WTC11 (cell line): ENCODE measurements at regions not wholly inside any gene's neighbourhood (a gene's known extent, or its start where the extent isn't known, plus 50 kb on each side); places are given as distances from the start of the nearest gene placed in this dataset.

Experiments used
- ATAC-seq: fragments of 200-7000 bp; cut with Tn5 transposase; 2 replicates; pipeline ENCODE4 v1.10.0; 2021; ENCODE audit warnings: mild to moderate bottlenecking, moderate library complexity
- CTCF ChIA-PET: fragments of 300-600 bp; sonication (Branson Sonifier 250); formaldehyde crosslinking; loops from one replicate; lab custom pipeline; 2021; ENCODE audit warnings: antibody characterized with exemption; lab: Charles Lee
- POLR2A ChIA-PET: fragments of 350-600 bp; sonication (Branson Sonifier 250); formaldehyde crosslinking; loops from one replicate; lab custom pipeline; 2021; ENCODE audit warnings: antibody characterized with exemption; lab: Charles Lee
- DNase-seq: peaks from one replicate; pipeline ENCODE4 v3.0.0; 2021; ENCODE audit warnings: low spot score
- H3K27ac Mint-ChIP-seq: 2 replicates; pipeline ENCODE4 v1.8.0; 2021; ENCODE audit warnings: mixed read lengths
- H3K27me3 Mint-ChIP-seq: 2 replicates; pipeline ENCODE4 v1.8.0; 2021; ENCODE audit warnings: low read depth, mild to moderate bottlenecking, moderate library complexity, mixed read lengths
- H3K36me3 Mint-ChIP-seq: 2 replicates; pipeline ENCODE4 v1.8.0; 2021; ENCODE audit warnings: mixed read lengths
- H3K4me1 Mint-ChIP-seq: 2 replicates; pipeline ENCODE4 v1.8.0; 2022; ENCODE audit warnings: mixed read lengths
- H3K4me3 Mint-ChIP-seq: 2 replicates; pipeline ENCODE4 v1.8.0; 2021; ENCODE audit warnings: mild to moderate bottlenecking, moderate library complexity, mixed read lengths
- H3K9me3 Mint-ChIP-seq: 2 replicates; pipeline ENCODE4 v1.8.0; 2021; ENCODE audit warnings: mixed read lengths
- CTCF ChIP-seq: fragments of 200-600 bp; IDR thresholded peaks from 2 replicates; pipeline ENCODE4 v1.8.0; 2022; ENCODE audit warnings: antibody characterized with exemption
- FOXP4 ChIP-seq: sonication (generic); formaldehyde crosslinking; IDR thresholded peaks from 2 replicates; pipeline ENCODE4 v1.8.0; 2022; ENCODE audit warnings: mild to moderate bottlenecking, missing genetic modification reagents
- GRHL2 ChIP-seq: fragments of 250-450 bp; sonication (Bioruptor Pico); IDR thresholded peaks from 2 replicates; pipeline ENCODE4 v1.8.0; 2022; ENCODE audit warnings: mild to moderate bottlenecking, moderate library complexity; ENCODE audit not compliant: insufficient replicate concordance, severe bottlenecking
- HMGA2 ChIP-seq: fragments of 250-450 bp; sonication (Bioruptor Pico); IDR thresholded peaks from 2 replicates; pipeline ENCODE4 v1.4.0; 2021; ENCODE audit warnings: mild to moderate bottlenecking, moderate library complexity
- KAT7 ChIP-seq: sonication (generic); formaldehyde crosslinking; IDR thresholded peaks from 2 replicates; pipeline ENCODE4 v1.8.1; 2023; ENCODE audit warnings: missing genetic modification reagents, mild to moderate bottlenecking, borderline replicate concordance
- MLX ChIP-seq: sonication (generic); formaldehyde crosslinking; IDR thresholded peaks from 2 replicates; pipeline ENCODE4 v1.8.1; 2023; ENCODE audit warnings: mild to moderate bottlenecking, missing genetic modification reagents, moderate library complexity
- MXD4 ChIP-seq: fragments of 250-450 bp; sonication (Bioruptor Pico); IDR thresholded peaks from 2 replicates; pipeline ENCODE4 v1.8.0; 2021; ENCODE audit warnings: mild to moderate bottlenecking, moderate library complexity, borderline replicate concordance
- NFATC4 ChIP-seq: fragments of 250-450 bp; sonication (Bioruptor Pico); IDR thresholded peaks from 2 replicates; pipeline ENCODE4 v1.9.0; 2021; ENCODE audit warnings: mild to moderate bottlenecking
- NFE2L1 ChIP-seq: sonication (generic); formaldehyde crosslinking; IDR thresholded peaks from 2 replicates; pipeline ENCODE4 v1.8.1; 2023; ENCODE audit warnings: missing genetic modification reagents
- PRRX2 ChIP-seq: fragments of 250-450 bp; sonication (Bioruptor Pico); IDR thresholded peaks from 2 replicates; pipeline ENCODE4 v1.8.0; 2021; ENCODE audit warnings: mild to moderate bottlenecking
- RORB ChIP-seq: fragments of 250-450 bp; sonication (Bioruptor Pico); IDR thresholded peaks from 2 replicates; pipeline ENCODE4 v1.9.0; 2021; ENCODE audit warnings: mild to moderate bottlenecking
- SMAD4 ChIP-seq: sonication (generic); formaldehyde crosslinking; IDR thresholded peaks from 2 replicates; pipeline ENCODE4 v1.8.0; 2022; ENCODE audit warnings: mild to moderate bottlenecking, missing genetic modification reagents
- USF2 ChIP-seq: sonication (generic); formaldehyde crosslinking; IDR thresholded peaks from 2 replicates; pipeline ENCODE4 v1.8.1; 2023; ENCODE audit warnings: mild to moderate bottlenecking, missing genetic modification reagents, moderate library complexity
- ZBTB21 ChIP-seq: sonication (generic); formaldehyde crosslinking; IDR thresholded peaks from 2 replicates; pipeline ENCODE4 v1.8.1; 2023; ENCODE audit warnings: mild to moderate bottlenecking, missing genetic modification reagents, borderline replicate concordance
- ZNF121 ChIP-seq: sonication (generic); formaldehyde crosslinking; IDR thresholded peaks from 2 replicates; pipeline ENCODE4 v1.8.0; 2023; ENCODE audit warnings: missing genetic modification reagents
- ZNF138 ChIP-seq: sonication (generic); formaldehyde crosslinking; conservative IDR thresholded peaks from 2 replicates; pipeline ENCODE4 v1.8.1; 2022; ENCODE audit warnings: mild to moderate bottlenecking, moderate library complexity, missing genetic modification reagents
- ZNF219 ChIP-seq: sonication (generic); formaldehyde crosslinking; IDR thresholded peaks from 2 replicates; pipeline ENCODE4 v1.8.0; 2023; ENCODE audit warnings: missing genetic modification reagents, mild to moderate bottlenecking, borderline replicate concordance
- ZNF396 ChIP-seq: fragments of 250-450 bp; sonication (Bioruptor Pico); IDR thresholded peaks from 2 replicates; pipeline ENCODE4 v1.8.0; 2021; ENCODE audit warnings: mild to moderate bottlenecking, moderate library complexity, borderline replicate concordance
- TF ChIP-seq, protein P1 (sequence below): sonication (generic); formaldehyde crosslinking; IDR thresholded peaks from 2 replicates; pipeline ENCODE4 v1.8.1; 2022; ENCODE audit warnings: low read depth, missing genetic modification reagents, borderline replicate concordance
- TF ChIP-seq, protein P2 (sequence below): sonication (generic); formaldehyde crosslinking; conservative IDR thresholded peaks from 2 replicates; pipeline ENCODE4 v1.8.1; 2022; ENCODE audit warnings: mild to moderate bottlenecking, missing genetic modification reagents
- TF ChIP-seq, protein P3 (sequence below): sonication (generic); formaldehyde crosslinking; IDR thresholded peaks from 2 replicates; pipeline ENCODE4 v1.8.1; 2023; ENCODE audit warnings: mild to moderate bottlenecking, missing genetic modification reagents, borderline replicate concordance

DNA sequence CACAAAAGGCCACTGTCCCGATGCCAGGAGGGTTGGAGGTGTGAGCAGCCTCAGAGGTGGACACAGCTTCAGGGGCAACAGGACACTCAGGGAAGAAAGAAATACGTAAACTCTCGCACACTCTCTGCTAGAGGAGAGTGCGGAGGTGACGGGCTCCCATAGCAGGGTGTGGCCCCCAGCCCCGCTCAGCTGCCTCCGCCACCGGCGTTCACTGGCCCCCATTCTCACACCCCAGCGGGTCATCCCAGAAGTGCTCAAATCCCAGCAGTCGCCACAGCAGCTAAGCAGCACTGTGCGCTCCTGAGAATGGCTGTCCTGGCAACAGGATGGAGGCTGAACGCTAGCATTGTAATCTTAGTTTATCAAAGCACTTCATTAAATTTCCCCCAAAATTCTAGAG, 315.6 kb upstream of the SALL3 start (continued):
- no peak for TF ChIP-seq ZNF396
- TF ChIP-seq, protein P1, sequence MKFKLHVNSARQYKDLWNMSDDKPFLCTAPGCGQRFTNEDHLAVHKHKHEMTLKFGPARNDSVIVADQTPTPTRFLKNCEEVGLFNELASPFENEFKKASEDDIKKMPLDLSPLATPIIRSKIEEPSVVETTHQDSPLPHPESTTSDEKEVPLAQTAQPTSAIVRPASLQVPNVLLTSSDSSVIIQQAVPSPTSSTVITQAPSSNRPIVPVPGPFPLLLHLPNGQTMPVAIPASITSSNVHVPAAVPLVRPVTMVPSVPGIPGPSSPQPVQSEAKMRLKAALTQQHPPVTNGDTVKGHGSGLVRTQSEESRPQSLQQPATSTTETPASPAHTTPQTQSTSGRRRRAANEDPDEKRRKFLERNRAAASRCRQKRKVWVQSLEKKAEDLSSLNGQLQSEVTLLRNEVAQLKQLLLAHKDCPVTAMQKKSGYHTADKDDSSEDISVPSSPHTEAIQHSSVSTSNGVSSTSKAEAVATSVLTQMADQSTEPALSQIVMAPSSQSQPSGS (CRISPR knock-in tag): no peak
- TF ChIP-seq, all 79 proteins: peak for 0

DNA sequence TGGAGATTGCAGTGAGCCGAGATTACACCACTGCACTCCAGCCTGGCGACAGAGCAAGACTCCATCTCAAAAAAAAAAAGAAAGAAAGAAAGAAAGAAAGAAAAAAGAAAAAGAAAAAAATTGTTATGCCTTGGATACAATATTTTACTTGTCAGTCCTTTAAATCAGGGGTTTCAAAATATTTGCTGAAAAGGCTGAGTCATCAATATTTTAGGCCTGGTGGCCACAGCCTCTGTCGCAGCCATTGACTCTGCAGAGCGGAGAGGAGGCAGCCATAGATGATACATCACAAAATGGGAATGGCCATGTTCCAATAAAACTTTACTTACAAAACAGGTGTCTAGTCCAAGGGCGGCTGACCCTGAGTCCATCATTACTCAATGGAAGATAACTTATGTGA, 314.8 kb upstream of the SALL3 start:
- H3K4me3 Mint-ChIP-seq: no peak overlapping the region
- peaks cover 3% of the 10 kb centered on the region; the same call in 1 of the 2 replicates for H3K27me3 Mint-ChIP-seq
- no peak overlapping the region for H3K27ac Mint-ChIP-seq
- H3K9me3 Mint-ChIP-seq: peaks cover 23% of the 10 kb centered on the region
- peaks cover 20% of the 10 kb centered on the region for H3K36me3 Mint-ChIP-seq
- POLR2A ChIA-PET: no interaction called here
- CTCF ChIA-PET: no interaction called here
- ATAC-seq (no peak), DNase-seq (no peak)
- H3K4me1 Mint-ChIP-seq: peaks cover 3% of the 10 kb centered on the region
- TF ChIP-seq FOXP4 (CRISPR knock-in tag) (no peak), MLX (CRISPR knock-in tag) (no peak), PRRX2 (no peak), ZNF138 (no peak), ZBTB21 (CRISPR knock-in tag) (no peak), NFATC4 (CRISPR knock-in tag) (no peak), ZNF219 (CRISPR knock-in tag) (no peak), NFE2L1 (no peak), RORB (CRISPR knock-in tag) (no peak), HMGA2 (no peak), MXD4 (CRISPR knock-in tag) (no peak)
- TF ChIP-seq, protein P2, sequence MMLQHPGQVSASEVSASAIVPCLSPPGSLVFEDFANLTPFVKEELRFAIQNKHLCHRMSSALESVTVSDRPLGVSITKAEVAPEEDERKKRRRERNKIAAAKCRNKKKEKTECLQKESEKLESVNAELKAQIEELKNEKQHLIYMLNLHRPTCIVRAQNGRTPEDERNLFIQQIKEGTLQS (CRISPR knock-in tag): no peak
- TF ChIP-seq, all 79 proteins: peak for 0

GRCh38 chr18:78665644-78666043, 314.0 kb upstream of the SALL3 start:
- Mint-ChIP-seq H3K36me3 (peaks cover 16% of the 10 kb centered on the region), H3K9me3 (peaks cover 22% of the 10 kb centered on the region), H3K4me1 (peaks cover 7% of the 10 kb centered on the region), H3K27ac (no peak overlapping the region), H3K27me3 (peaks cover 3% of the 10 kb centered on the region; the same call in 1 of the 2 replicates), H3K4me3 (no peak overlapping the region)
- ChIA-PET CTCF (no interaction called here), POLR2A (no interaction called here)
- ATAC-seq (no peak), DNase-seq (no peak)
- TF ChIP-seq GRHL2 (CRISPR knock-in tag): no peak
- TF ChIP-seq CTCF: no peak
- no peak for TF ChIP-seq KAT7
- TF ChIP-seq FOXP4 (CRISPR knock-in tag): no peak
- TF ChIP-seq RORB (CRISPR knock-in tag): no peak
- no peak for TF ChIP-seq ZNF396
- no peak for TF ChIP-seq SMAD4
- no peak for TF ChIP-seq PRRX2
- TF ChIP-seq USF2: no peak
- TF ChIP-seq ZNF121 (CRISPR knock-in tag): no peak
- TF ChIP-seq, protein P3, sequence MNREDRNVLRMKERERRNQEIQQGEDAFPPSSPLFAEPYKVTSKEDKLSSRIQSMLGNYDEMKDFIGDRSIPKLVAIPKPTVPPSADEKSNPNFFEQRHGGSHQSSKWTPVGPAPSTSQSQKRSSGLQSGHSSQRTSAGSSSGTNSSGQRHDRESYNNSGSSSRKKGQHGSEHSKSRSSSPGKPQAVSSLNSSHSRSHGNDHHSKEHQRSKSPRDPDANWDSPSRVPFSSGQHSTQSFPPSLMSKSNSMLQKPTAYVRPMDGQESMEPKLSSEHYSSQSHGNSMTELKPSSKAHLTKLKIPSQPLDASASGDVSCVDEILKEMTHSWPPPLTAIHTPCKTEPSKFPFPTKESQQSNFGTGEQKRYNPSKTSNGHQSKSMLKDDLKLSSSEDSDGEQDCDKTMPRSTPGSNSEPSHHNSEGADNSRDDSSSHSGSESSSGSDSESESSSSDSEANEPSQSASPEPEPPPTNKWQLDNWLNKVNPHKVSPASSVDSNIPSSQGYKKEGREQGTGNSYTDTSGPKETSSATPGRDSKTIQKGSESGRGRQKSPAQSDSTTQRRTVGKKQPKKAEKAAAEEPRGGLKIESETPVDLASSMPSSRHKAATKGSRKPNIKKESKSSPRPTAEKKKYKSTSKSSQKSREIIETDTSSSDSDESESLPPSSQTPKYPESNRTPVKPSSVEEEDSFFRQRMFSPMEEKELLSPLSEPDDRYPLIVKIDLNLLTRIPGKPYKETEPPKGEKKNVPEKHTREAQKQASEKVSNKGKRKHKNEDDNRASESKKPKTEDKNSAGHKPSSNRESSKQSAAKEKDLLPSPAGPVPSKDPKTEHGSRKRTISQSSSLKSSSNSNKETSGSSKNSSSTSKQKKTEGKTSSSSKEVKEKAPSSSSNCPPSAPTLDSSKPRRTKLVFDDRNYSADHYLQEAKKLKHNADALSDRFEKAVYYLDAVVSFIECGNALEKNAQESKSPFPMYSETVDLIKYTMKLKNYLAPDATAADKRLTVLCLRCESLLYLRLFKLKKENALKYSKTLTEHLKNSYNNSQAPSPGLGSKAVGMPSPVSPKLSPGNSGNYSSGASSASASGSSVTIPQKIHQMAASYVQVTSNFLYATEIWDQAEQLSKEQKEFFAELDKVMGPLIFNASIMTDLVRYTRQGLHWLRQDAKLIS (CRISPR knock-in tag): no peak
